H9 (cell line): ENCODE measurements at regions not wholly inside any gene's neighbourhood (a gene's known extent, or its start where the extent isn't known, plus 50 kb on each side); places are given as distances from the start of the nearest gene placed in this dataset.
A peak's percentile ranks its signal among the peaks of the same experiment; 100 is the strongest.

ENCODE experiments used
- DNase-seq: peaks from one replicate; pipeline ENCODE4 v3.0.0-alpha.2; 2017
- H2AFZ ChIP-seq: one replicate; pipeline ENCODE4 v1.6.1; 2013; ENCODE audit warnings: mild to moderate bottlenecking, low read length, control low read depth, moderate library complexity
- H2AK5ac ChIP-seq: 2 replicates; pipeline ENCODE4 v1.6.1; 2013; ENCODE audit warnings: low read length, control low read depth, mixed read lengths; ENCODE audit not compliant: insufficient read length
- H2BK120ac ChIP-seq: one replicate; pipeline ENCODE4 v1.6.1; 2013; ENCODE audit warnings: low read depth, mild to moderate bottlenecking, low read length, control low read depth, inconsistent platforms; ENCODE audit not compliant: poor library complexity, severe bottlenecking
- H2BK12ac ChIP-seq: 2 replicates; pipeline ENCODE4 v1.6.1; 2013; ENCODE audit warnings: low read length, control low read depth, mixed read lengths, low read depth; ENCODE audit not compliant: insufficient read length
- H2BK15ac ChIP-seq: 2 replicates; pipeline ENCODE4 v1.6.1; 2013; ENCODE audit warnings: low read depth, low read length, control low read depth
- H2BK20ac ChIP-seq: one replicate; pipeline ENCODE4 v1.6.1; 2013; ENCODE audit warnings: low read depth, mild to moderate bottlenecking, low read length, control low read depth, inconsistent platforms; ENCODE audit not compliant: poor library complexity, severe bottlenecking
- H2BK5ac ChIP-seq: 2 replicates; pipeline ENCODE4 v1.6.1; 2013; ENCODE audit warnings: low read length, control low read depth, mixed read lengths; ENCODE audit not compliant: insufficient read length
- H3K14ac ChIP-seq: 2 replicates; pipeline ENCODE4 v1.6.1; 2013; ENCODE audit warnings: low read length, control low read depth; ENCODE audit not compliant: insufficient read depth
- H3K18ac ChIP-seq: 2 replicates; pipeline ENCODE4 v1.6.1; 2013; ENCODE audit warnings: low read depth, mild to moderate bottlenecking, mixed read lengths, low read length, control low read depth; ENCODE audit not compliant: insufficient read length
- H3K23ac ChIP-seq: 2 replicates; pipeline ENCODE4 v1.6.1; 2013; ENCODE audit warnings: low read length, control low read depth, mixed read lengths, low read depth; ENCODE audit not compliant: insufficient read length
- H3K23me2 ChIP-seq: 2 replicates; pipeline ENCODE4 v1.6.1; 2013; ENCODE audit warnings: low read depth, mild to moderate bottlenecking, mixed read lengths, low read length, control low read depth; ENCODE audit not compliant: insufficient read length, poor library complexity, severe bottlenecking
- H3K27ac ChIP-seq: 2 replicates; pipeline ENCODE4 v1.5.1; 2013; ENCODE audit warnings: low read length, control low read depth, mixed read lengths, low read depth; ENCODE audit not compliant: insufficient read length
- H3K27me3 ChIP-seq: 2 replicates; pipeline ENCODE4 v1.6.1; 2013; ENCODE audit warnings: low read length, control low read depth, inconsistent platforms; ENCODE audit not compliant: insufficient read depth
- H3K4ac ChIP-seq: 2 replicates; pipeline ENCODE4 v1.6.1; 2013; ENCODE audit warnings: low read depth, mild to moderate bottlenecking, control low read depth, inconsistent platforms, low read length, moderate library complexity
- H3K4me1 ChIP-seq: 2 replicates; pipeline ENCODE4 v1.6.1; 2013; ENCODE audit warnings: low read length, control low read depth, inconsistent platforms; ENCODE audit not compliant: insufficient read depth
- H3K4me2 ChIP-seq: 2 replicates; pipeline ENCODE4 v1.6.1; 2013; ENCODE audit warnings: low read length, control low read depth, mixed read lengths; ENCODE audit not compliant: insufficient read length, insufficient read depth
- H3K56ac ChIP-seq: 2 replicates; pipeline ENCODE4 v1.6.1; 2013; ENCODE audit warnings: low read depth, mild to moderate bottlenecking, mixed read lengths, low read length, control low read depth; ENCODE audit not compliant: insufficient read length
- H3K79me1 ChIP-seq: 2 replicates; pipeline ENCODE4 v1.6.1; 2013; ENCODE audit warnings: low read depth, mild to moderate bottlenecking, moderate library complexity, low read length, control low read depth, inconsistent platforms; ENCODE audit not compliant: insufficient read depth, poor library complexity, severe bottlenecking
- H3K79me2 ChIP-seq: 2 replicates; pipeline ENCODE4 v1.6.1; 2013; ENCODE audit warnings: low read length, control low read depth, inconsistent platforms; ENCODE audit not compliant: insufficient read depth
- H3K9ac ChIP-seq: 2 replicates; pipeline ENCODE4 v1.6.1; 2013; ENCODE audit warnings: low read length, control low read depth, mixed read lengths; ENCODE audit not compliant: insufficient read length; ENCODE audit errors: extremely low read depth
- H3K9me3 ChIP-seq: one replicate; pipeline ENCODE4 v1.6.1; 2013; ENCODE audit warnings: low read depth, low read length, inconsistent platforms; ENCODE audit not compliant: control insufficient read depth
- H3T11ph ChIP-seq: one replicate; pipeline ENCODE4 v1.6.1; 2013; ENCODE audit warnings: mild to moderate bottlenecking, low read length, control low read depth, inconsistent platforms
- H4K20me1 ChIP-seq: one replicate; pipeline ENCODE4 v1.6.1; 2013; ENCODE audit not compliant: control insufficient read depth, insufficient read length, insufficient read depth
- H4K5ac ChIP-seq: 2 replicates; pipeline ENCODE4 v1.6.1; 2013; ENCODE audit warnings: low read depth, mild to moderate bottlenecking, mixed read lengths, low read length, control low read depth; ENCODE audit not compliant: insufficient read length
- H4K8ac ChIP-seq: replicated peaks from 2 replicates; pipeline ENCODE4 v1.6.1; 2013; ENCODE audit warnings: low read length, control low read depth, mixed read lengths, low read depth; ENCODE audit not compliant: insufficient read length
- H4K91ac ChIP-seq: 2 replicates; pipeline ENCODE4 v1.6.1; 2013; ENCODE audit warnings: low read depth, mild to moderate bottlenecking, moderate library complexity, mixed read lengths, low read length, control low read depth; ENCODE audit not compliant: insufficient read length
- H3K27ac Mint-ChIP-seq, 3 experiments: 2 replicates in 2 of 3; 3 replicates in 1 of 3; pipeline ENCODE4 v1.8.0; 2020 to 2021; ENCODE audit warnings: mixed read lengths in 3 of 3, mild to moderate bottlenecking in 1 of 3, moderate library complexity in 1 of 3
- H3K27me3 Mint-ChIP-seq: 2 replicates; pipeline ENCODE4 v1.8.0; 2021; ENCODE audit warnings: low read depth, mild to moderate bottlenecking, moderate library complexity, mixed read lengths
- H3K36me3 Mint-ChIP-seq, 3 experiments: 2 replicates in 2 of 3; 3 replicates in 1 of 3; pipeline ENCODE4 v1.8.0; 2020 to 2021; ENCODE audit warnings: low read depth in 3 of 3, mixed read lengths in 3 of 3; ENCODE audit not compliant: insufficient read depth in 1 of 3
- H3K4me1 Mint-ChIP-seq, 2 experiments: 2 replicates each; pipeline ENCODE4 v1.8.0; 2020; ENCODE audit warnings: mixed read lengths in 2 of 2
- H3K4me3 Mint-ChIP-seq, 2 experiments: 2 replicates in 1 of 2; 3 replicates in 1 of 2; pipeline ENCODE4 v1.8.0; 2020 to 2021; ENCODE audit warnings: mild to moderate bottlenecking in 2 of 2, mixed read lengths in 2 of 2, moderate library complexity in 1 of 2
- H3K9me3 Mint-ChIP-seq, 2 experiments: 2 replicates in 1 of 2; 3 replicates in 1 of 2; pipeline ENCODE4 v1.8.0; 2020; ENCODE audit warnings: mild to moderate bottlenecking in 2 of 2, mixed read lengths in 2 of 2, moderate library complexity in 1 of 2
- WGBS: extraction: QIAGEN DNeasy Blood & Tissue Kit; methylation state at CpG from one replicate; pipeline ENCODE4 v1.1.7; 2013; ENCODE audit warnings: missing lambda C conversion rate, low lambda C conversion rate, mixed read lengths; ENCODE audit not compliant: insufficient read length; ENCODE audit errors: extremely low coverage; 5-methylcytosine and 5-hydroxymethylcytosine counted together
- TF ChIP-seq, protein P1 (sequence below): fragments of 200-600 bp; sonication (generic); conservative IDR thresholded peaks from 3 replicates; pipeline ENCODE4 v1.8.0; 2021; ENCODE audit warnings: antibody characterized with exemption, mild to moderate bottlenecking

- no peak overlapping the region for H3K9ac ChIP-seq
- no peak overlapping the region for H3K4me3 Mint-ChIP-seq
- H3K4me1 ChIP-seq, result no peaks in the 10 kb centered on the region
- no peak overlapping the region for H2BK12ac ChIP-seq
- H3K18ac ChIP-seq, result no peak overlapping the region
- no peak overlapping the region for H3K23ac ChIP-seq
- H2AK5ac ChIP-seq, result no peak overlapping the region
- no peaks in the 10 kb centered on the region for H3K9me3 ChIP-seq
- no peak for DNase-seq
- no peaks in the 10 kb centered on the region for H4K20me1 ChIP-seq
- no peaks in the 10 kb centered on the region for H3K79me1 ChIP-seq
- H2BK5ac ChIP-seq, result no peak overlapping the region
- no peak overlapping the region for H2BK15ac ChIP-seq
- H3K4ac ChIP-seq, result no peak overlapping the region
- no peaks in the 10 kb centered on the region for H3K23me2 ChIP-seq
- H2BK120ac ChIP-seq, result no peak overlapping the region
- no peak overlapping the region for H3K27ac ChIP-seq
- peaks cover 1% of the 10 kb centered on the region; the same call in 1 of the 2 replicates for H3K27me3 Mint-ChIP-seq
- H3K56ac ChIP-seq, result no peak overlapping the region
- H3K4me2 ChIP-seq, result no peak overlapping the region
- no peak overlapping the region for H3K14ac ChIP-seq
- H3K27me3 ChIP-seq, result no peaks in the 10 kb centered on the region
- no CpG with 5 or more reads among the region's 19 CpGs for WGBS
- H4K5ac ChIP-seq, result peak overlapping the region; percentile 16
- peak overlapping the region; percentile 19 for H4K8ac ChIP-seq
- no peak overlapping the region for H2BK20ac ChIP-seq
- H2AFZ ChIP-seq, result no peak overlapping the region
- no peaks in the 10 kb centered on the region for H3K9me3 Mint-ChIP-seq
- H3K27ac Mint-ChIP-seq, result no peak overlapping the region
- no peaks in the 10 kb centered on the region for H3K36me3 Mint-ChIP-seq
- no peaks in the 10 kb centered on the region for H3K79me2 ChIP-seq
- TF ChIP-seq, protein P1, sequence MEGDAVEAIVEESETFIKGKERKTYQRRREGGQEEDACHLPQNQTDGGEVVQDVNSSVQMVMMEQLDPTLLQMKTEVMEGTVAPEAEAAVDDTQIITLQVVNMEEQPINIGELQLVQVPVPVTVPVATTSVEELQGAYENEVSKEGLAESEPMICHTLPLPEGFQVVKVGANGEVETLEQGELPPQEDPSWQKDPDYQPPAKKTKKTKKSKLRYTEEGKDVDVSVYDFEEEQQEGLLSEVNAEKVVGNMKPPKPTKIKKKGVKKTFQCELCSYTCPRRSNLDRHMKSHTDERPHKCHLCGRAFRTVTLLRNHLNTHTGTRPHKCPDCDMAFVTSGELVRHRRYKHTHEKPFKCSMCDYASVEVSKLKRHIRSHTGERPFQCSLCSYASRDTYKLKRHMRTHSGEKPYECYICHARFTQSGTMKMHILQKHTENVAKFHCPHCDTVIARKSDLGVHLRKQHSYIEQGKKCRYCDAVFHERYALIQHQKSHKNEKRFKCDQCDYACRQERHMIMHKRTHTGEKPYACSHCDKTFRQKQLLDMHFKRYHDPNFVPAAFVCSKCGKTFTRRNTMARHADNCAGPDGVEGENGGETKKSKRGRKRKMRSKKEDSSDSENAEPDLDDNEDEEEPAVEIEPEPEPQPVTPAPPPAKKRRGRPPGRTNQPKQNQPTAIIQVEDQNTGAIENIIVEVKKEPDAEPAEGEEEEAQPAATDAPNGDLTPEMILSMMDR, result no peak
- H3K4me1 Mint-ChIP-seq, result peaks cover 8 to 25% of the 10 kb centered on the region in 2 experiments
- H4K91ac ChIP-seq, result no peak overlapping the region
- no peak overlapping the region for H3T11ph ChIP-seq
Observed at GRCh38 chr6:167665698-167666330, 160.9 kb upstream of the AFDN start.
